Nephron (organoid): ENCODE measurements at regions not wholly inside any gene's neighbourhood (a gene's known extent, or its start where the extent isn't known, plus 50 kb on each side); places are given as distances from the start of the nearest gene placed in this dataset.

Experiments used
- H3K27ac Mint-ChIP-seq, 3 experiments: 2 replicates each; pipeline ENCODE4 v1.8.0; 2020; ENCODE audit warnings: mixed read lengths in 3 of 3, mild to moderate bottlenecking in 2 of 3, moderate library complexity in 1 of 3
- H3K27me3 Mint-ChIP-seq: 2 replicates; pipeline ENCODE4 v1.8.0; 2021; ENCODE audit warnings: low read depth, mild to moderate bottlenecking, moderate library complexity, mixed read lengths
- H3K36me3 Mint-ChIP-seq: 2 replicates; pipeline ENCODE4 v1.8.0; 2020; ENCODE audit warnings: low read depth, mixed read lengths
- H3K4me1 Mint-ChIP-seq: 2 replicates; pipeline ENCODE4 v1.8.0; 2020; ENCODE audit warnings: mixed read lengths
- H3K4me3 Mint-ChIP-seq, 3 experiments: 2 replicates each; pipeline ENCODE4 v1.8.0; 2020; ENCODE audit warnings: mild to moderate bottlenecking in 3 of 3, mixed read lengths in 3 of 3, moderate library complexity in 2 of 3
- H3K9me3 Mint-ChIP-seq: 2 replicates; pipeline ENCODE4 v1.8.0; 2020; ENCODE audit warnings: mixed read lengths
- TF ChIP-seq, protein P1 (sequence below), 3 experiments: fragments of 200-600 bp; sonication (generic); IDR thresholded peaks; one replicate each; pipeline ENCODE4 v1.5.0; 2021; ENCODE audit warnings: antibody characterized with exemption in 3 of 3; ENCODE audit not compliant: unreplicated experiment in 3 of 3

GRCh38 chr2:180497621-180498152, 482.7 kb upstream of the UBE2E3 start:
- Mint-ChIP-seq H3K27ac (no peak overlapping the region), H3K9me3 (peaks cover 20% of the 10 kb centered on the region), H3K4me1 (no peaks in the 10 kb centered on the region), H3K36me3 (no peaks in the 10 kb centered on the region), H3K4me3 (no peak overlapping the region), H3K27me3 (no peaks in the 10 kb centered on the region)
- TF ChIP-seq, protein P1, sequence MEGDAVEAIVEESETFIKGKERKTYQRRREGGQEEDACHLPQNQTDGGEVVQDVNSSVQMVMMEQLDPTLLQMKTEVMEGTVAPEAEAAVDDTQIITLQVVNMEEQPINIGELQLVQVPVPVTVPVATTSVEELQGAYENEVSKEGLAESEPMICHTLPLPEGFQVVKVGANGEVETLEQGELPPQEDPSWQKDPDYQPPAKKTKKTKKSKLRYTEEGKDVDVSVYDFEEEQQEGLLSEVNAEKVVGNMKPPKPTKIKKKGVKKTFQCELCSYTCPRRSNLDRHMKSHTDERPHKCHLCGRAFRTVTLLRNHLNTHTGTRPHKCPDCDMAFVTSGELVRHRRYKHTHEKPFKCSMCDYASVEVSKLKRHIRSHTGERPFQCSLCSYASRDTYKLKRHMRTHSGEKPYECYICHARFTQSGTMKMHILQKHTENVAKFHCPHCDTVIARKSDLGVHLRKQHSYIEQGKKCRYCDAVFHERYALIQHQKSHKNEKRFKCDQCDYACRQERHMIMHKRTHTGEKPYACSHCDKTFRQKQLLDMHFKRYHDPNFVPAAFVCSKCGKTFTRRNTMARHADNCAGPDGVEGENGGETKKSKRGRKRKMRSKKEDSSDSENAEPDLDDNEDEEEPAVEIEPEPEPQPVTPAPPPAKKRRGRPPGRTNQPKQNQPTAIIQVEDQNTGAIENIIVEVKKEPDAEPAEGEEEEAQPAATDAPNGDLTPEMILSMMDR (IDR thresholded peaks at IDR 0.05; ENCODE audit: unreplicated experiment in 3 of 3), result no peak

DNA sequence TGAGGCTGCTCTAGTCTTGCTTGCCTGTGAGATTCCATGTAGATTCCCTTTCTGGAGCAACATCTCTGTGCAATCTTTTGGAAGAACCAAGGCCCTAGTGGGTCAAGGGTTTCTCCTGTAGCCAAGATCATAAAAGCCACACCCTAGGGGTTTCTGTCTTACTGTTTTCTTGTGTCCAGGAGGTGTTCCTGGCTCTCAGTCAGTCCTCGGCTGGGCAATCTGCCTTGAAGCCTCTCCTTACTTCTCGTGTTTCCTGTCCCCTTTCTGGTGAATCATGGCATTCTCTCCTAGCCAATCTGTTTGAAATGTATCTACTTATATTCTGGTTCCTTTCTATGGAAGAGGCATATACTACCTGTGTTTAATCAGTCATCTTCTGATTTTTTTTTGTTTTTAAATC, 484.8 kb upstream of the UBE2E3 start:
- H3K36me3 Mint-ChIP-seq, result no peaks in the 10 kb centered on the region
- H3K27ac Mint-ChIP-seq, result no peak overlapping the region
- H3K9me3 Mint-ChIP-seq, result peaks cover 30% of the 10 kb centered on the region
- no peaks in the 10 kb centered on the region for H3K27me3 Mint-ChIP-seq
- no peak overlapping the region for H3K4me3 Mint-ChIP-seq
- TF ChIP-seq, protein P1 (IDR thresholded peaks at IDR 0.05; ENCODE audit: unreplicated experiment in 3 of 3), result no peak
- H3K4me1 Mint-ChIP-seq, result no peaks in the 10 kb centered on the region

DNA sequence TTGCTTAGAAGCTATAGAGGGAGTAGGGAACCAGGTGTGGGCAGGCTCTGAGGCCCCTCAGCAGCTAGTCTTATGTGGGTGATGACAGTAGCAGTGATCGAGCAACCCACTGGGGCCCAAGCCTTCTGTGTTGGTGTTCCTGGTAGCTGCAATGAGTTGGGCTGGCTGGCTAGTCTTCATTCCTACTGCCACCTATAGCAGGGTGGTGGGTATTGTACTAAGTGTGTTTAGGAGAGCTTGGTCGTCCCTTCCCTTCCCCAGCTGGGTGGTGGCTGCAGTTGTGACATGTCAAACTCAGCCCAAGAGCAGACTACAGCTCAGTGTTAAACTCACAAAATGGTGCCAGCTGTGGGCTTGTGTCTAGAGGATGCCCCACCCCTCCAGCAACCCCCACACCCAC, 486.1 kb upstream of the UBE2E3 start:
- Mint-ChIP-seq H3K27me3 (peaks cover 5% of the 10 kb centered on the region), H3K9me3 (peaks cover 35% of the 10 kb centered on the region), H3K27ac (no peak overlapping the region), H3K36me3 (no peaks in the 10 kb centered on the region), H3K4me1 (no peaks in the 10 kb centered on the region), H3K4me3 (no peak overlapping the region)
- TF ChIP-seq, protein P1 (IDR thresholded peaks at IDR 0.05; ENCODE audit: unreplicated experiment in 3 of 3), result no peak

DNA sequence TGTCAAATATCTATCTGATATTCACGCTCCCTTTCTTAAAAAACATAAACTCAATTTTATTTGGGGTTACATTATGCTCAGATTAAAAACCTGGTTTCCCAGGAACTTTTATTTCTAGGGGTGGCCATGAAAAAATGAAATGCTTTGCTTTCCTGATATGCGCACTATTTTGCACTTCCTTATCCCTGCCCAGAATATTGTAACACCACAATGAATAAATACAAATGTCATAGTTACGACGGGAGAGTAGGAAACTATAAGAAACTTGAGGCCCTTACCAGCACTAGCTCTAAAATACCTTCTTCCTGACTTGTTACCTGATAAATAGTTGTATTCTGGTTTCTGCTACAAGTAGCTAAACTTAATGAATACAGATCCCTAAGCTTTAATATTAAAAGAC, 475.6 kb upstream of the CWC22 start:
- TF ChIP-seq, protein P1 (IDR thresholded peaks at IDR 0.05; ENCODE audit: unreplicated experiment in 3 of 3), result no peak
- Mint-ChIP-seq H3K4me1 (peaks cover under 1% of the 10 kb centered on the region), H3K27ac (no peak overlapping the region), H3K36me3 (no peaks in the 10 kb centered on the region), H3K9me3 (no peaks in the 10 kb centered on the region), H3K4me3 (no peak overlapping the region), H3K27me3 (no peaks in the 10 kb centered on the region)

GRCh38 chr2:180481998-180482397, 474.9 kb upstream of the CWC22 start:
- Mint-ChIP-seq H3K9me3 (no peaks in the 10 kb centered on the region), H3K36me3 (no peaks in the 10 kb centered on the region), H3K27me3 (no peaks in the 10 kb centered on the region), H3K4me1 (peaks cover 5% of the 10 kb centered on the region), H3K4me3 (no peak overlapping the region), H3K27ac (no peak overlapping the region)
- TF ChIP-seq, protein P1 (IDR thresholded peaks at IDR 0.05; ENCODE audit: unreplicated experiment in 3 of 3), result no peak

- Mint-ChIP-seq H3K36me3 (no peaks in the 10 kb centered on the region), H3K27me3 (no peaks in the 10 kb centered on the region), H3K27ac (no peak overlapping the region), H3K9me3 (no peaks in the 10 kb centered on the region), H3K4me3 (no peak overlapping the region), H3K4me1 (peaks cover 5% of the 10 kb centered on the region)
- TF ChIP-seq, protein P1 (IDR thresholded peaks at IDR 0.05; ENCODE audit: unreplicated experiment in 3 of 3), result no peak
These were observed 471.8 kb upstream of the CWC22 start for GRCh38 chr2:180478883-180479282.
